Adrenal gland (tissue), 9 donors: ENCODE measurements at regions not wholly inside any gene's neighbourhood (a gene's known extent, or its start where the extent isn't known, plus 50 kb on each side); places are given as distances from the start of the nearest gene placed in this dataset.

Source experiments
- DNase-seq, 7 donors: peaks; one replicate each; pipeline ENCODE4 v3.0.0-alpha.2; 2019 to 2020
- H3K27ac ChIP-seq, 5 donors: fragments of 200-600 bp; sonication (generic) in 4 of 5; 1 replicate in 3 of 5; 2 replicates in 2 of 5; pipeline versions ENCODE4 v1.5.1 to v1.8.0; 2016 to 2020; ENCODE audit warnings: mild to moderate bottlenecking in 1 of 5
- H3K27me3 ChIP-seq: fragments of 200-600 bp; 2 replicates; pipeline ENCODE4 v1.8.0; 2021
- H3K36me3 ChIP-seq, 2 donors: fragments of 200-600 bp; replicated peaks in 1 of 2; 1 replicate in 1 of 2; 2 replicates in 1 of 2; pipeline versions ENCODE4 v1.5.1 to v1.8.0; 2018 to 2022
- H3K4me1 ChIP-seq, 2 donors: fragments of 200-600 bp; replicated peaks in 1 of 2; 1 replicate in 1 of 2; 2 replicates in 1 of 2; pipeline versions ENCODE4 v1.5.1 to v1.8.0; 2018 to 2021
- H3K4me3 ChIP-seq, 4 donors: fragments of 200-600 bp; sonication (generic) in 3 of 4; one replicate each; pipeline ENCODE4 v1.5.1; 2016 to 2018
- H3K9me3 ChIP-seq, 3 donors: fragments of 200-600 bp; sonication (generic) in 1 of 3; replicated peaks in 1 of 3; 1 replicate in 2 of 3; 2 replicates in 1 of 3; pipeline versions ENCODE4 v1.5.1 to v1.8.0; 2016 to 2021
- CTCF ChIP-seq, 6 experiments: fragments of 450-650 bp in 4 of 6; fragments of 200-600 bp in 2 of 6; sonication (generic) in 1 of 6; IDR thresholded peaks; 1 replicate in 5 of 6; 2 replicates in 1 of 6; pipeline versions ENCODE4 v1.5.1 to v1.8.0; 2016 to 2021; ENCODE audit warnings: antibody characterized with exemption in 6 of 6, mild to moderate bottlenecking in 2 of 6, moderate library complexity in 1 of 6
- POLR2A ChIP-seq, 2 donors: fragments of 450-650 bp; IDR thresholded peaks; one replicate each; pipeline ENCODE4 v1.6.1; 2017; ENCODE audit warnings: antibody characterized with exemption in 2 of 2, mild to moderate bottlenecking in 2 of 2, moderate library complexity in 1 of 2
- WGBS, 4 donors: extraction: QIAGEN DNeasy Blood & Tissue Kit in 2 of 4; methylation state at CpG; one replicate each; pipeline versions ENCODE4 v1.1.5 to v1.1.7; 2013 to 2017; 5-methylcytosine and 5-hydroxymethylcytosine counted together
- intact Hi-C, 2 donors: fragments of 100-400 bp; cut with DNase I; formaldehyde crosslinking; loops; one replicate each; pipeline versions ENCODE4 v1.14.1 to v1.15.0; 2022 to 2023
- donor health status: healthy with polysubstance abuse.
- donor health status: Bipolar disorder and iron deficiency.
- donor health status: DM: yes; HTN: yes; CAD: no.
- donor health status: DM: no; HTN: no; CAD: no.
- donor health status: DM: no; HTN: no; CAD: no.

GRCh38 chr5:87572611-87573010 is 159.9 kb upstream of the CCNH start:
- Histone ChIP-seq H3K9me3 (no peaks in the 10 kb centered on the region), H3K4me1 (no peaks in the 10 kb centered on the region), H3K27me3 (no peaks in the 10 kb centered on the region), H3K36me3 (no peaks in the 10 kb centered on the region), H3K27ac (no peak overlapping the region), H3K4me3 (no peak overlapping the region)
- no peak for TF ChIP-seq POLR2A (IDR thresholded peaks at IDR 0.05)
- no peak for TF ChIP-seq CTCF (IDR thresholded peaks at IDR 0.05)
- DNase-seq, result no peak
- intact Hi-C loops, result no loop called here
- 89 to 98% (median 94%) methylated on average over 8 of the region's 8 CpGs for WGBS, 4 donors

- no peaks in the 10 kb centered on the region for H3K4me1 ChIP-seq
- no peaks in the 10 kb centered on the region for H3K9me3 ChIP-seq
- intact Hi-C loops, result no loop called here
- H3K36me3 ChIP-seq, result no peaks in the 10 kb centered on the region
- TF ChIP-seq POLR2A (IDR thresholded peaks at IDR 0.05) (no peak), CTCF (IDR thresholded peaks at IDR 0.05) (no peak)
- WGBS, 4 donors, result 61 to 84% (median 65%) methylated on average over 2 of the region's 2 CpGs
- H3K27me3 ChIP-seq, result no peaks in the 10 kb centered on the region
- no peak for DNase-seq
- no peak overlapping the region for H3K27ac ChIP-seq
- no peak overlapping the region for H3K4me3 ChIP-seq
Measured at GRCh38 chr5:87572090-87572489, 159.4 kb upstream of the CCNH start.

- Histone ChIP-seq H3K4me3 (no peak overlapping the region), H3K36me3 (no peaks in the 10 kb centered on the region), H3K4me1 (no peaks in the 10 kb centered on the region), H3K9me3 (no peaks in the 10 kb centered on the region), H3K27me3 (no peaks in the 10 kb centered on the region), H3K27ac (no peak overlapping the region)
- intact Hi-C loops, result no loop called here
- TF ChIP-seq CTCF (IDR thresholded peaks at IDR 0.05) (no peak), POLR2A (IDR thresholded peaks at IDR 0.05) (no peak)
- DNase-seq, result no peak
- 55 to 79% (median 60%) methylated on average over 1 of the region's 1 CpG for WGBS, 4 donors
Measured at GRCh38 chr5:87570366-87570765, 157.6 kb upstream of the CCNH start.

GRCh38 chr5:87562068-87562467 is 149.3 kb upstream of the CCNH start:
- H3K4me3 ChIP-seq, result no peak overlapping the region
- no peak overlapping the region for H3K27ac ChIP-seq
- H3K27me3 ChIP-seq, result no peaks in the 10 kb centered on the region
- TF ChIP-seq CTCF (IDR thresholded peaks at IDR 0.05) (no peak), POLR2A (IDR thresholded peaks at IDR 0.05) (no peak)
- intact Hi-C loops, result no loop called here
- no peaks in the 10 kb centered on the region for H3K36me3 ChIP-seq
- H3K4me1 ChIP-seq, result no peaks in the 10 kb centered on the region
- whole genome bisulfite sequencing, 4 donors, result 79 to 90% (median 89%) methylated on average over 1 of the region's 1 CpG
- DNase-seq, result no peak
- H3K9me3 ChIP-seq, result no peaks in the 10 kb centered on the region
